Embryonic facial prominence (tissue), 1 donor: ENCODE measurements at regions not wholly inside any gene's neighbourhood (a gene's known extent, or its start where the extent isn't known, plus 50 kb on each side); places are given as distances from the start of the nearest gene placed in this dataset.

Experiments
- DNase-seq: peaks from one replicate; pipeline ENCODE4 v3.0.0-alpha.2; 2016; ENCODE audit errors: extremely low spot score

DNA sequence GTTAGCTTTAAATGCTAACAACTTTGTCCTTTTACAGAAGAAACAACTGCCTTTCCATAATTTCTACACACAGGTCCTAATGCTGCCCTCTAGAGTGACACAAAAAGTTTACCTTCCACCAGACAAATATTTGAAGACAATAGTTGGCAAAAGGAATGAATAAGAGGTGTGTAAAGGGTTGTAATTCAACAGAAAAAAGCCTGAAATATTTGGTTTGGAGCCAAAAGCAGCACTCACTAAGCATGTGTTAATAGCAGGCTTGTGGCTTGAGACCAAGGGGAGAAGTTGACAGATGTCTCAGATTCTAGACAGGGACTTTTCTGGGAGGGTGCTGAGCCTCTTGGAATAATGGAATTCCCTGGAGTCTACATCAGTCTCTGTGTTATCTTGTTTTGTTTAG lies 156.2 kb upstream of the GALNT17 start:
- DNase-seq, result no peak

- no peak for DNase-seq
These were observed 145.6 kb upstream of the GALNT17 start for GRCh38 chr7:70986297-70986696.

- DNase-seq, result no peak
These were observed 137.8 kb upstream of the GALNT17 start for GRCh38 chr7:70994176-70994575.

- DNase-seq, result peak; percentile 60
These were observed 134.7 kb upstream of the GALNT17 start for GRCh38 chr7:70997261-70997660.

GRCh38 chr7:71005109-71005508 lies 126.8 kb upstream of the GALNT17 start:
- DNase-seq, result no peak

- no peak for DNase-seq
These were observed 122.3 kb upstream of the GALNT17 start for GRCh38 chr7:71009636-71010035.

- DNase-seq, result no peak
These were observed 116.6 kb upstream of the GALNT17 start for GRCh38 chr7:71015252-71015900.

GRCh38 chr7:71016401-71016800 lies 115.5 kb upstream of the GALNT17 start:
- no peak for DNase-seq

DNA sequence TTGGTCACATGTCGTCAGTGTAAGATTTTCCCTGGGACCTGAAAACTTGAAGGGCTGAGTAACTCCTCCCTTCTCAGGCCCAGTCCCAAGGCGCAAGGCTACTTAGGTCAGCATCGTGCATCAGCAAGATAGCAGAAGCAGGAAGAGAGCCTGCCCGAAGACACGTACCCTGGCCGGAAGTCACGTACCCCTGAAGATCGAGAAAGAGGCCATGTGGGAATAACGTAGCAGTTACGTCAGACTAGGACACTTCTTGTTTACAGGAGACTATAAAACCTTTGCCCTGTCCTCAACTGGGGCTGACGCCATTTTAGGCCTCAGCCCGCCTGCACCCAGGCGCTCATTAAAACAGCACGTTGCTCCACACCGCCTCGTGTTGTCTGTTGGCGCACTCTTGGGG lies 114.3 kb upstream of the GALNT17 start:
- DNase-seq, result no peak

DNA sequence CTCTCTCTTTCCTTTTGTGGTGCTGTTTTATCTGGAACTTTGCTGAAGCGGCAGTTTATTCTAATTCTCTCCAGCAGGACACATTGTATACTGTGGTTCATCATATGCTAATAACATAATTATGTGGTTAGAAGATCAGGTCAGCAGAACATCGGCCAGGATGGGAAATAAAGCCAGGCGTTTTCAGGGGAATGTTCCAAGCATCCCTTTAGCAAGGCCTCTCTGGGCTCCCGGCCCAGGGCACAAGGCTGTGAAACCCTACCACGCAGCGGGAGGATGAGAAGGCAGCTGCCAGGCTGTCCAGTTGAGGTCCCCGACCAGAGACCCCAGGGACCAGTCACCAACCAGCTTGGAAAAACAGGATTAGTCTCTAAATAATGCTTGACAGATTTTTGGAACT lies 112.2 kb upstream of the GALNT17 start:
- peak; percentile 37 for DNase-seq

GRCh38 chr7:71021131-71021530 lies 110.8 kb upstream of the GALNT17 start:
- DNase-seq, result no peak

- no peak for DNase-seq
These were observed 105.3 kb upstream of the GALNT17 start for GRCh38 chr7:71026680-71027079.

DNA sequence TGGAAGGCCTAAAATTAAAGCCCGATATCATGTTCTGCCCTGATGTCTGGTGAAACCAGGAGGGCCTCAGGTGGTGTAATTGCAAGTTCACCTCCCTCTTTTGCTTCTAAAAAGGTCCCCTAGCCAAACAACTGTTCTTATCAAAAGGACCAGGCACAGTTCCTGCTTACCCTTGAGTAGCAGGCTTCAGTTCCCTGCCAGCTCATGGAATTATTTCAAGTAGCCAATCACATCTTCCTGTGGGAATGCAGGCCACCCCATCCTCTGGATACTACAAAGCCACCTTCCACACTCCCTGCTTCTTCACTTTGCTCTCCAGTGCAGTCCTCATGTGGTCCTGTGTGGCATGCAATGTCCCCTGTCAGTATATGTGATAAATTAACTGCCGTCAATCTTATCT lies 97.7 kb upstream of the GALNT17 start:
- no peak for DNase-seq

DNA sequence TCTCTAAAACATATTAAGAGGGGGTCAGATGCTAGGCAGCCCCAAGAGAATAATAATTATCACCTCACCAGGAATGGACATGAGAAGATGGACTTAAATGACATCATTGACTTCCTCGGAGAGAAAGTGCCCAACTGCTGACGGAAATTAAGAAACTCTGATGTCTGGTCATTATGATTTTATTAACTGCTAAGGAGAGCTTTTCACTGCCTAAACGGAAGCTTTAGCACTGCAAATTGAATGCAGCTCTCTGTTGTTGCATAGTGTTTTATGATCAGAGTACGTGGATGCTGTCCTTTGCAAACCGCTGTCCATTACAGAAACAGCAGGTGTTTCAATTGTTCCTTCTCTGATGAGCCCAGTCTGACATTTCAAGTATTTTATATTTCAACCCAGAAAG lies 89.4 kb upstream of the GALNT17 start:
- no peak for DNase-seq

- DNase-seq, result no peak
These were observed 81.5 kb upstream of the GALNT17 start for GRCh38 chr7:71050492-71050891.

- no peak for DNase-seq
These were observed 76.4 kb upstream of the GALNT17 start for GRCh38 chr7:71055504-71055903.

GRCh38 chr7:71077743-71078476 lies 54.0 kb upstream of the GALNT17 start:
- DNase-seq, result no peak
